Breast epithelium (tissue), 4 donors: ENCODE measurements at regions not wholly inside any gene's neighbourhood (a gene's known extent, or its start where the extent isn't known, plus 50 kb on each side); places are given as distances from the start of the nearest gene placed in this dataset.
"Not testable (repeated sequence)": the region's sequence is repeated elsewhere in the genome, so short reads cannot be mapped to it uniquely, and the experiment has no call there.

Experiments
- DNase-seq, 2 donors: peaks; one replicate each; pipeline ENCODE4 v3.0.0-alpha.2; 2019; ENCODE audit warnings: low spot score in 2 of 2
- H3K27ac ChIP-seq, 2 donors: fragments of 200-600 bp; sonication (generic) in 1 of 2; one replicate each; pipeline ENCODE4 v1.5.1; 2016 to 2019; ENCODE audit warnings: mild to moderate bottlenecking in 1 of 2
- H3K27me3 ChIP-seq, 2 donors: fragments of 200-600 bp; sonication (generic) in 1 of 2; one replicate each; pipeline versions ENCODE4 v1.5.1 to v1.6.0; 2017 to 2019; ENCODE audit warnings: control low read depth in 1 of 2, mild to moderate bottlenecking in 1 of 2
- H3K36me3 ChIP-seq: fragments of 200-600 bp; one replicate; pipeline ENCODE4 v1.5.1; 2019
- H3K4me1 ChIP-seq, 2 donors: fragments of 200-600 bp; sonication (generic); one replicate each; pipeline ENCODE4 v1.5.1; 2016 to 2019; ENCODE audit warnings: control low read depth in 1 of 2
- H3K4me3 ChIP-seq, 3 donors: fragments of 200-600 bp; sonication (generic); 1 replicate in 2 of 3; 2 replicates in 1 of 3; pipeline ENCODE4 v1.5.1; 2016 to 2019; ENCODE audit warnings: mild to moderate bottlenecking in 3 of 3, moderate library complexity in 2 of 3
- H3K9me3 ChIP-seq, 2 donors: fragments of 200-600 bp; sonication (generic) in 1 of 2; one replicate each; pipeline ENCODE4 v1.5.1; 2016 to 2019; ENCODE audit warnings: control low read depth in 1 of 2
- CTCF ChIP-seq, 3 donors: fragments of 450-650 bp; IDR thresholded peaks; one replicate each; pipeline ENCODE4 v1.5.1; 2016 to 2017; ENCODE audit warnings: antibody characterized with exemption in 3 of 3, mild to moderate bottlenecking in 3 of 3, moderate library complexity in 3 of 3
- POLR2A ChIP-seq: fragments of 450-650 bp; IDR thresholded peaks from one replicate; pipeline ENCODE4 v1.6.1; 2016; ENCODE audit warnings: antibody characterized with exemption, mild to moderate bottlenecking, moderate library complexity
- POLR2AphosphoS5 ChIP-seq, 3 donors: sonication (generic); formaldehyde crosslinking; IDR thresholded peaks; one replicate each; pipeline ENCODE4 v1.6.1; 2017; ENCODE audit warnings: antibody characterized with exemption in 3 of 3
- intact Hi-C: fragments of 100-400 bp; cut with DNase I; formaldehyde crosslinking; loops from one replicate; pipeline ENCODE4 v1.15.1; 2023; ENCODE audit warnings: low total_unique reads

DNA sequence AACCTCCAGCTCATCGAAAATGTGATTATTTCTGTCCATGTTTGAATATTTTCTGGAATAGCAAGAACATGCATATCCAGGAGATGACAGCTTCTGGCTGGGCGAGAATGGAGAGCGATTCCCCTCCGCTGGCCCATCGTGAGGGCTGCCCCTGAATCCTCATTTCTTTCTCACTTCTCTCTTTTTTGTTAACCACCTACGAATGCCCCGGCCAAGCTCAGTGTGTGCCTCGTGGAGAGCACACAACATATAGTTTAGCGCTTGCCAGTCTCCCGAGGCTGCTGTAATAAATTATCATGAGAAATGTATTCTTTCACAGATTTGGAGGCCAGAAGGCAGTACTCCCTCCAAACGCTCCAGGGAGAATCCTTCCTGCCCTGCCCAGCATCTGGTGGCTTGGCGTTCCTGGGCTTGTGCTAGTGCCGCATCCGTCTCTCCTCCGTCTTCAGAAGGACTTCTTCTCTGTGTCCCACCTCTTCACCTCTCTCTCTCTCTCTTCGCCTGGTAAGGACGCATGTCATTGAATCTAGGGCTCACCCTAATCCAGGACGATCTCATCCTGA is 1306.0 kb downstream of the TBC1D22A start:
- Histone ChIP-seq H3K36me3 (no peaks in the 10 kb centered on the region), H3K4me3 (no peak overlapping the region), H3K4me1 (no peaks in the 10 kb centered on the region), H3K27ac (no peak overlapping the region), H3K27me3 (peaks cover 0 to 51% of the 10 kb centered on the region in 2 donors), H3K9me3 (peaks cover 0 to 15% of the 10 kb centered on the region in 2 donors)
- DNase-seq: no peak
- TF ChIP-seq POLR2AphosphoS5 (IDR thresholded peaks at IDR 0.05): no peak
- intact Hi-C loops: no loop called here

- H3K27ac ChIP-seq: no peak overlapping the region
- no peaks in the 10 kb centered on the region for H3K4me1 ChIP-seq
- no peak overlapping the region for H3K4me3 ChIP-seq
- DNase-seq: no peak
- TF ChIP-seq POLR2A (no peak), POLR2AphosphoS5 (IDR thresholded peaks at IDR 0.05) (no peak), CTCF (IDR thresholded peaks at IDR 0.05) (no peak)
- peaks cover 0 to 51% of the 10 kb centered on the region in 2 donors for H3K27me3 ChIP-seq
- intact Hi-C loops: no loop called here
- H3K9me3 ChIP-seq: peaks cover 0 to 15% of the 10 kb centered on the region in 2 donors
- no peaks in the 10 kb centered on the region for H3K36me3 ChIP-seq
Measured at GRCh38 chr22:48065892-48066291, 1303.4 kb downstream of the TBC1D22A start.

- peaks cover 0 to 43% of the 10 kb centered on the region in 2 donors for H3K27me3 ChIP-seq
- intact Hi-C loops: no loop called here
- H3K4me3 ChIP-seq: no peak overlapping the region
- H3K27ac ChIP-seq: no peak overlapping the region
- H3K4me1 ChIP-seq: no peaks in the 10 kb centered on the region
- no peak for TF ChIP-seq CTCF (IDR thresholded peaks at IDR 0.05)
- no peak for TF ChIP-seq POLR2AphosphoS5 (IDR thresholded peaks at IDR 0.05)
- TF ChIP-seq POLR2A: no peak
- no peaks in the 10 kb centered on the region for H3K36me3 ChIP-seq
- no peak for DNase-seq
- no peaks in the 10 kb centered on the region for H3K9me3 ChIP-seq
Measured at GRCh38 chr22:48061726-48062125, 1299.3 kb downstream of the TBC1D22A start.

DNA sequence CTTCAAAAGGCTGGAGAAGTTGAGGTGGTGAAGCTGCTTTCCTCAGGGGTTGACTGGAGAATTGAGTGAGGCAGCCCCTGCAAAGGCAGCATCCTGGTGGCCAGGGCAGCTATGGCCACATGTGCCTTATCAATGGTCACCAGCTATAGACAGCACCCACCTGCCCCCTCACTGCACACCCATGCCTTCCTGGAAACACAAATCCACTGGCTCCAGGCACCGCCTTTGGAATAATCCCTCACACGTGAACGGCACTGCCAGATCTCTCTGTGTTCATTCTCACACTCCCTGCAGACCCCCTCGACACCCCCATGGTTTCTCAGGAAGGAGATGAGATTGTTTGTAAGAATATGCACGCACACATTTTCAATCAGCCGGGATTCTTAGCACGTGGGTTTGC is 1297.8 kb downstream of the TBC1D22A start:
- Histone ChIP-seq H3K27me3 (peaks cover 0 to 32% of the 10 kb centered on the region in 2 donors), H3K36me3 (no peaks in the 10 kb centered on the region), H3K9me3 (no peaks in the 10 kb centered on the region), H3K4me3 (no peak overlapping the region), H3K27ac (no peak overlapping the region), H3K4me1 (no peaks in the 10 kb centered on the region)
- intact Hi-C loops: no loop called here
- TF ChIP-seq POLR2AphosphoS5 (IDR thresholded peaks at IDR 0.05): no peak
- TF ChIP-seq POLR2A: no peak
- TF ChIP-seq CTCF (IDR thresholded peaks at IDR 0.05): no peak
- peak in 1 of 2 donors; percentile 43 for DNase-seq

DNA sequence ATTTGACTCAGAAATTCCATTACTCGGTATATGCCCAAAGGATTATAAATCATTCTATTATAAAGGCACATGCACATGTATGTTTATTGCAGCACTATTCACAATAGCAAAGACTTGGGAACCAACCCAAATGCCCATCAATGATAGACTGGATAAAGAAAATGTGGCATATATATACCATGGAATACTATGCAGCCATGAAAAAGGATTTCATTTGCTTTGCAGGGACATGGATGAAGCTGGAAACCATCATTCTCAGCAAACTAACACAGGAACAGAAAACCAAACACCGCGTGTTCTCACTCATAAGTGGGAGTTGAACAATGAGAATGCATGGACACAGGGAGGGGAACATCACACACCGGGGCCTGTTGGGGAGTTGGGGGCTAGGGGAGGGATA is 1297.1 kb downstream of the TBC1D22A start:
- H3K4me3 ChIP-seq, H3K9me3 ChIP-seq, intact Hi-C loops, H3K27ac ChIP-seq, H3K36me3 ChIP-seq, DNase-seq, H3K4me1 ChIP-seq: not testable (repeated sequence)
- H3K27me3 ChIP-seq: peaks cover 0 to 34% of the 10 kb centered on the region in 2 donors

DNA sequence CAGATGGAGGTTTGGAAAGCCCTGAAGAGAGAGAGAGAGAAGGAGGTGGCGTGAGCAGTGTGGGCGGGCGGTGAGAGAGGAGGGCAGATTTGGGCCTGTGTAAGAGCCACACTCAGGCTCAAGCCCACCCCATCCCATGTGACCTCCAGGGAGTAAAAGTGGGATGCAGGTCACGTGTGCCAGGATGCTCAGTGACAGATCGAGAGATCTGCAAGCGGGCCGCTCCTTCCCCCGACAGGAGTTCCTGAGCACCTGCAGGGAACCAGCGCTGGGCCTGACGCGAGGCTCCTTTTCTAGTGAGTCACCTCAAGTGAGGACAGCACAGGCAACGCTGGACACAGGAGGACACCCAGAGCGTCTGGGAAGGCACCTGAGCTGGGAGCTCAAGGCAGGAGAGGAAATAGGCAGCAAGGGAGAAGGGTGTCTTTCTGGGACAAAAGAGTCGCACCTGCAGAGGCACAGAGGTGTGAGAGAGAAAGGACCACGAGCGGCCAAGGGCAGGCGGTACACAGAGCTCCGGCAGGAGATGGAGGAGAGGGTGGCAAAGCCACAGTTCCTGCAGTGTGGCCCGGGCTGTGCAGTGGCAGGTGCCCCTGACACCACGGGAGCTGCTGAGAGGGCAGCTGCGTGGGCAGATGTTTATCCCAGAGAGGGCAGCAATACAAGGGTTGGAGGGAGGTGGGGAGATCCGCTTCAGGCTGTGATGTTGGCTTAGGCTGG is 1294.8 kb downstream of the TBC1D22A start:
- H3K36me3 ChIP-seq: no peaks in the 10 kb centered on the region
- peaks cover 0 to 37% of the 10 kb centered on the region in 2 donors for H3K27me3 ChIP-seq
- intact Hi-C loops: no loop called here
- no peak overlapping the region for H3K27ac ChIP-seq
- H3K4me1 ChIP-seq: no peaks in the 10 kb centered on the region
- H3K4me3 ChIP-seq: no peak overlapping the region
- DNase-seq: peak in 1 of 2 donors; percentile 28
- H3K9me3 ChIP-seq: no peaks in the 10 kb centered on the region
- no peak for TF ChIP-seq POLR2AphosphoS5 (IDR thresholded peaks at IDR 0.05)
- TF ChIP-seq CTCF (IDR thresholded peaks at IDR 0.05): no peak
- no peak for TF ChIP-seq POLR2A
